Skeletal muscle tissue (tissue), 3 donors: ENCODE measurements at regions not wholly inside any gene's neighbourhood (a gene's known extent, or its start where the extent isn't known, plus 50 kb on each side); places are given as distances from the start of the nearest gene placed in this dataset.
"Not testable (repeated sequence)": the region's sequence is repeated elsewhere in the genome, so short reads cannot be mapped to it uniquely, and the experiment has no call there.

Source experiments
- H3K27ac ChIP-seq: one replicate; pipeline ENCODE4 v1.7.0; 2013; ENCODE audit warnings: mild to moderate bottlenecking, low read depth, low read length, inconsistent platforms
- H3K27me3 ChIP-seq, 3 donors: one replicate each; pipeline ENCODE4 v1.7.0; 2013; ENCODE audit warnings: low read length in 3 of 3; ENCODE audit not compliant: control insufficient read depth in 3 of 3, insufficient read depth in 3 of 3
- H3K36me3 ChIP-seq, 3 donors: one replicate each; pipeline ENCODE4 v1.7.0; 2013; ENCODE audit warnings: low read length in 3 of 3; ENCODE audit not compliant: control insufficient read depth in 3 of 3, insufficient read depth in 3 of 3
- H3K4me1 ChIP-seq, 3 donors: one replicate each; pipeline ENCODE4 v1.7.0; 2013; ENCODE audit warnings: low read length in 3 of 3, mild to moderate bottlenecking in 3 of 3; ENCODE audit not compliant: control insufficient read depth in 3 of 3, insufficient read depth in 3 of 3
- H3K4me3 ChIP-seq, 3 donors: one replicate each; pipeline ENCODE4 v1.7.0; 2013; ENCODE audit warnings: low read length in 3 of 3
- H3K9ac ChIP-seq, 3 donors: one replicate each; pipeline ENCODE4 v1.7.0; 2013; ENCODE audit warnings: low read length in 3 of 3, mild to moderate bottlenecking in 3 of 3, moderate library complexity in 2 of 3, low read depth in 1 of 3
- H3K9me3 ChIP-seq, 3 donors: one replicate each; pipeline ENCODE4 v1.7.0; 2013; ENCODE audit warnings: low read length in 3 of 3; ENCODE audit not compliant: control insufficient read depth in 3 of 3
- donor health status: Osteomylitis.

- H3K9me3 ChIP-seq = peaks cover 0 to 6% (median 0%) of the 10 kb centered on the region in 3 donors
- no peak overlapping the region for H3K4me3 ChIP-seq
- no peaks in the 10 kb centered on the region for H3K36me3 ChIP-seq
- no peak overlapping the region for H3K9ac ChIP-seq
- no peak overlapping the region for H3K27ac ChIP-seq
- H3K27me3 ChIP-seq = no peaks in the 10 kb centered on the region
- H3K4me1 ChIP-seq = no peaks in the 10 kb centered on the region
These were observed 423.7 kb downstream of the TOX3 start for GRCh38 chr16:52123061-52123839.

GRCh38 chr16:52117171-52117570, 429.8 kb downstream of the TOX3 start:
- no peaks in the 10 kb centered on the region for H3K4me1 ChIP-seq
- peaks cover 0 to 6% (median 0%) of the 10 kb centered on the region in 3 donors for H3K9me3 ChIP-seq
- H3K9ac ChIP-seq = no peak overlapping the region
- H3K4me3 ChIP-seq = no peak overlapping the region
- no peaks in the 10 kb centered on the region for H3K27me3 ChIP-seq
- H3K27ac ChIP-seq = no peak overlapping the region
- H3K36me3 ChIP-seq = no peaks in the 10 kb centered on the region

- Histone ChIP-seq H3K4me1 (no peaks in the 10 kb centered on the region), H3K27ac (no peak overlapping the region), H3K4me3 (no peak overlapping the region), H3K9me3 (peaks cover 0 to 6% (median 0%) of the 10 kb centered on the region in 3 donors), H3K9ac (no peak overlapping the region), H3K27me3 (no peaks in the 10 kb centered on the region), H3K36me3 (no peaks in the 10 kb centered on the region)
These were observed 432.6 kb downstream of the TOX3 start for GRCh38 chr16:52114379-52114778.

DNA sequence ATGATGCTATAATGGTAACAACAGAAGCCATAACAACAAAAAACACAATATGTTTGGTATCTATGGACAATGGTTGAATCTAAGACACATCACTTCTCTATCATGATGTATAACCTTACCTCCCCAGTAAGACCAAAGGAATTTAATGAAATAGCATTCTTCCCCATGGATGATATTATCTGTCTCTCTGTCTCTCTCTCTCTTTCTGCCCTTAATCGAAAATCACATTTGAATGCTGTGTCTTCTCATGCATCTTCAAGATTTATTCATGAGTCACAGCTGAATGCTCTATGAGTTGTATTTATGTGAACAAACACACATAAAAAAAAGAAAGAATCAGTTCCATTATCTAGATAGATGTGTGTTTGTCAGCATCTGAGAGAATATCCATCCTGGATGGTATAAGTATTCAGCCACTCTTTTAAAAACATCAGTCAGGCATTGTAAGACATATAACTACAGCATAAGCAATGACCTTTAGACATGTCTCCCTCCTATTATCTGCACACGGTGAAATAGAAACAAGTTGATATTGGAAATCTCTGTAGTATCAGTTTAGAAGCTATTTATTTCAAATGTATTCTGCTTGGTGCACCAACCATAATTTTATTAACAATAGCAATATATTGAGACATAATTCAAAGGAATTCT, 433.3 kb downstream of the TOX3 start:
- Histone ChIP-seq H3K9ac (no peak overlapping the region), H3K27ac (no peak overlapping the region), H3K9me3 (peaks cover 0 to 3% (median 0%) of the 10 kb centered on the region in 3 donors), H3K4me1 (no peaks in the 10 kb centered on the region), H3K27me3 (no peaks in the 10 kb centered on the region), H3K4me3 (no peak overlapping the region), H3K36me3 (no peaks in the 10 kb centered on the region)

GRCh38 chr16:52104993-52105392, 441.9 kb downstream of the TOX3 start:
- H3K4me3 ChIP-seq, H3K4me1 ChIP-seq: not testable (repeated sequence)

GRCh38 chr16:52103791-52104190, 443.2 kb downstream of the TOX3 start:
- H3K27me3 ChIP-seq = no peaks in the 10 kb centered on the region
- no peak overlapping the region for H3K27ac ChIP-seq
- H3K4me1 ChIP-seq = no peaks in the 10 kb centered on the region
- H3K4me3 ChIP-seq = no peak overlapping the region
- H3K9me3 ChIP-seq = no peaks in the 10 kb centered on the region
- no peak overlapping the region for H3K9ac ChIP-seq
- no peaks in the 10 kb centered on the region for H3K36me3 ChIP-seq

More at GRCh38 chr16:52104993-52105392, 441.9 kb downstream of the TOX3 start:
- not testable (repeated sequence) for H3K9me3 ChIP-seq, H3K27ac ChIP-seq, H3K9ac ChIP-seq, H3K36me3 ChIP-seq, H3K27me3 ChIP-seq

GRCh38 chr16:52101246-52101645, 445.7 kb downstream of the TOX3 start:
- no peaks in the 10 kb centered on the region for H3K9me3 ChIP-seq
- H3K27ac ChIP-seq = no peak overlapping the region
- no peak overlapping the region for H3K9ac ChIP-seq
- no peaks in the 10 kb centered on the region for H3K4me1 ChIP-seq
- H3K27me3 ChIP-seq = no peaks in the 10 kb centered on the region
- H3K36me3 ChIP-seq = no peaks in the 10 kb centered on the region
- H3K4me3 ChIP-seq = no peak overlapping the region

DNA sequence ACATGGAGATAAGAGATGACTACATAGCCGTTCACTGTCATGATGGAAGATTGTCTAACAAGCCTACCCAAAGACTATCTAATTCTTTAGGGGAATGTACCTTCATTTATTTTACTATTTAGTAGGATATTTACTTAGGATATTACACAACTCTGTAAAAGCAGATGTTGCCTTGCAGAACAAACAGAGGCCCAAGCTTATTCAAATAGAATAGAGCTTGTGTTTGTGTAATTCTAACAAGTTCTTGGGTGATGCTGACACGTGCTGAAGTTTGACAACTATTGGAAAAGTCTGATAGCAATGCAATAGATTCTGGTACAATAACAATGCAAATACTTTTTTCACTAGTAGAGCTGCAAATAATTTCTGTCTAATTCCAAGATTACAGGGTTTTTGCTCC, 447.6 kb downstream of the TOX3 start:
- Histone ChIP-seq H3K9ac (no peak overlapping the region), H3K4me1 (no peaks in the 10 kb centered on the region), H3K36me3 (no peaks in the 10 kb centered on the region), H3K4me3 (no peak overlapping the region), H3K9me3 (no peaks in the 10 kb centered on the region), H3K27me3 (no peaks in the 10 kb centered on the region), H3K27ac (no peak overlapping the region)

GRCh38 chr16:52095471-52095870, 451.5 kb downstream of the TOX3 start:
- Histone ChIP-seq H3K36me3 (no peaks in the 10 kb centered on the region), H3K9me3 (no peaks in the 10 kb centered on the region), H3K4me1 (no peaks in the 10 kb centered on the region), H3K4me3 (no peak overlapping the region), H3K27ac (no peak overlapping the region), H3K27me3 (no peaks in the 10 kb centered on the region), H3K9ac (no peak overlapping the region)

DNA sequence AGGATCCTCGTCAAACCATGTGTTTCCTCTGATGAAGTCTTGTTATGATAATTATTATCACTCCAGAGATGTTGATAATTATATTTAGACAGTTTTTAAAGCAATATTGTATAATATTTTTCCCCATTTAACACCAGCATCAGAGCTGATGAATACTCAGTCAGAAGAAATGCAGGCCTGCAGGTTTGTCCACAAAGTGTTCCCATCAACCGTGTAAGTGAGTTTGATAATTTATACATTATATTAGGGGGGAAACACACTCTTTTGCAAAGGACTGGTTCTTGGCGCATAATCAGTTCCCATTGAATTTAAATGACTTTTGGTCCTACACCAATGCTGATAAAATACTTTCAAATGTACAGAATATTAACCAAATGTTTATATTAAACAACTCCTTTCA, 454.8 kb downstream of the TOX3 start:
- Histone ChIP-seq H3K27me3 (no peaks in the 10 kb centered on the region), H3K9ac (no peak overlapping the region), H3K27ac (no peak overlapping the region), H3K4me1 (no peaks in the 10 kb centered on the region), H3K4me3 (no peak overlapping the region), H3K9me3 (no peaks in the 10 kb centered on the region), H3K36me3 (no peaks in the 10 kb centered on the region)
